ENCODE measurements at regions not wholly inside any gene's neighbourhood (a gene's known extent, or its start where the extent isn't known, plus 50 kb on each side); places are given as distances from the start of the nearest gene placed in this dataset.

DNA sequence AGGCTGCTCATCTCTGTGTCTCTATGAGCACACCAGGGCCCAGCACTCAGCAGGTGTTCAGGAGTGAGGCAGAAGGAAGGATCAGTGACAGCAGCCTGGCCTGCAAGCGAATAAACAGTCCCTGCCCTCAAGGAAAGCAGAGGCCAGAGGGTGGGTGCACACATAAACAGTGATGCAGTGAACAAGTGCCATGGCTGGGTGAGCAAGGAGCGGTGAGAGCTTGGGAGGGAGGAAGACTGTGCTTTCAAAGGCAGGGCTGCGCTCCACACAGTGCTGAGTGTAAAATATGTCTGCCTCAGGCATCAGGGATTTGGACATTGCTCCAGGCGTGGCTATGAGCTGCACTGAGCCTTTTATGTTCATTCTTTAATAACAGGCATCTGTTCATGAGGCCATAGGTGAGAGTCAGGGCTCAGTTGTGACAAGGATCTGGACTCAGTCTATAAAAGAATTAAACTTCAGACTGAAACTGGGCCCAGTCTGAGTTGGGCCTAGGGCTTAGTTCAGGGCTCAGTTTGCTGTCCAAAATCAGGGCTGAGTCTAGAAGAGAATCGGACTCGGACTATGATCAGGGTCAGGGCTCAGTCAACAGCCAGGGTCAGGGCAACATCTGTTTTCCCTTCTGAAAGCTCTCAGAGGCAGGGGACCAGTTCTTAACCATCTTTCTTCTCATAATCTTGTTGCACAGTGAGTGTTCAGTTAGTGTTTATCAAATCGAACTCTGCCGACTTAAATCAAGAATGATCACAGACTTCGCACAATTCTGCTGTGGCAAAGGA lies 213.7 kb downstream of the FOXD2 start:
- no peak overlapping the region for H3K27ac ChIP-seq

DNA sequence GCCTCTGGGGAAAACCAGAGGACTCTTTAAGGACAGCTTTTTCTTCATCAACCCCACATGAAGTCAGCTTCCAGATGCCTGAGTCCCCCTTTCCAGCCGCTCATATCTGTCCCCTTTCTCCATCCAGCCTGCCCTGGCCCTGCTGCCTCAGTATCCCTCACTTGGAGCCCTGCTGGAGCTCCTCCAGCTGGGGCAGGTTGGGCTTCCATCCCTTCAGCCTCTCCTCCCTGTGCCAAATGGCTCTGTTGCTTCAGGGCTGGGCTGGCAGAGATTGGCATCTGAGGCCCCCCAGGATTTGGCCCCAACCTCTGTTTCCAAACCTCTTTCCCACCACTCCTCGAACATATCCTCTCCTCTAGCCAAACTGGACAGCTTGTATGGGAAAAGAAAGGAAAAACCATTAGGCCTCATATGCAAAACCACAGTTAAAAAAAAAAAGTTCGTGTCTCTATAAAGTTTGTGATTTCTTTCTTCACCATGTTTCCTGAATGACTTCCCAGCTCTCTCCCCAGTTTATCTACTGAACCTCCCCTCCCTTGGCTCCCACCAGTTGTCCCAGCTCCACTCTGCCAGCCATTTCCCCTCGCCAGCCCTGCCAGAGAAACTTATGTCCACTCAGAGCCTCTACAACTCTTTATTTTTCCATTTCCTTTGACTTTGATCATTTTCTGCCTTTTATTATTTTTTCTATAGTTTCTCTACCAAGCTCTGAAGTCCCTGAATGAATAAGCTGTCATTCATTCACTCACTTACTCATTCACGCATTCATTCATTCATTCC lies 217.9 kb downstream of the FOXD2 start:
- Histone ChIP-seq H3K9me3 (no peaks in the 10 kb centered on the region), H3K36me3 (no peaks in the 10 kb centered on the region), H3K27ac (peak overlapping the region; percentile 0 to 30), H3K4me1 (no peaks in the 10 kb centered on the region), H3K4me3 (no peak overlapping the region), H3K27me3 (no peaks in the 10 kb centered on the region)
- TF ChIP-seq POLR2A (IDR thresholded peaks at IDR 0.05) (no peak), CTCF (IDR thresholded peaks at IDR 0.05) (no peak)
- intact Hi-C loops (cut with DNase I; ENCODE audit: low total_unique reads), result no loop called here
- no peak for DNase-seq

More for the DNA sequence above, 213.7 kb downstream of the FOXD2 start:
- H3K9me3 ChIP-seq, result no peaks in the 10 kb centered on the region
- no peaks in the 10 kb centered on the region for H3K27me3 ChIP-seq
- H3K4me3 ChIP-seq, result no peak overlapping the region
- no peaks in the 10 kb centered on the region for H3K36me3 ChIP-seq
- no peak for DNase-seq
- TF ChIP-seq POLR2A (IDR thresholded peaks at IDR 0.05) (no peak), CTCF (IDR thresholded peaks at IDR 0.05) (no peak)
- H3K4me1 ChIP-seq, result no peaks in the 10 kb centered on the region
- intact Hi-C loops (cut with DNase I; ENCODE audit: low total_unique reads), result no loop called here

- intact Hi-C loops (cut with DNase I; ENCODE audit: low total_unique reads), result no loop called here
- Histone ChIP-seq H3K27me3 (no peaks in the 10 kb centered on the region), H3K36me3 (no peaks in the 10 kb centered on the region), H3K27ac (peak overlapping the region; percentile 30 to 49), H3K4me3 (no peak overlapping the region), H3K9me3 (no peaks in the 10 kb centered on the region), H3K4me1 (no peaks in the 10 kb centered on the region)
- peak in 1 of 2 donors; percentile 34 for DNase-seq
- TF ChIP-seq POLR2A (IDR thresholded peaks at IDR 0.05), result no peak
- no peak for TF ChIP-seq CTCF (IDR thresholded peaks at IDR 0.05)
Observed at GRCh38 chr1:47656719-47657685, 219.2 kb downstream of the FOXD2 start.

- no peak overlapping the region for H3K27ac ChIP-seq
- H3K9me3 ChIP-seq, result no peaks in the 10 kb centered on the region
- intact Hi-C loops (cut with DNase I; ENCODE audit: low total_unique reads), result no loop called here
- TF ChIP-seq POLR2A (IDR thresholded peaks at IDR 0.05) (no peak), CTCF (IDR thresholded peaks at IDR 0.05) (no peak)
- DNase-seq, result no peak
- no peak overlapping the region for H3K4me3 ChIP-seq
- no peaks in the 10 kb centered on the region for H3K36me3 ChIP-seq
- no peaks in the 10 kb centered on the region for H3K27me3 ChIP-seq
- no peaks in the 10 kb centered on the region for H3K4me1 ChIP-seq
Observed at GRCh38 chr1:47658161-47658920, 220.5 kb downstream of the FOXD2 start.

All from uterus (tissue), 3 donors.